ENCODE measurements at regions not wholly inside any gene's neighbourhood (a gene's known extent, or its start where the extent isn't known, plus 50 kb on each side); places are given as distances from the start of the nearest gene placed in this dataset.

DNA sequence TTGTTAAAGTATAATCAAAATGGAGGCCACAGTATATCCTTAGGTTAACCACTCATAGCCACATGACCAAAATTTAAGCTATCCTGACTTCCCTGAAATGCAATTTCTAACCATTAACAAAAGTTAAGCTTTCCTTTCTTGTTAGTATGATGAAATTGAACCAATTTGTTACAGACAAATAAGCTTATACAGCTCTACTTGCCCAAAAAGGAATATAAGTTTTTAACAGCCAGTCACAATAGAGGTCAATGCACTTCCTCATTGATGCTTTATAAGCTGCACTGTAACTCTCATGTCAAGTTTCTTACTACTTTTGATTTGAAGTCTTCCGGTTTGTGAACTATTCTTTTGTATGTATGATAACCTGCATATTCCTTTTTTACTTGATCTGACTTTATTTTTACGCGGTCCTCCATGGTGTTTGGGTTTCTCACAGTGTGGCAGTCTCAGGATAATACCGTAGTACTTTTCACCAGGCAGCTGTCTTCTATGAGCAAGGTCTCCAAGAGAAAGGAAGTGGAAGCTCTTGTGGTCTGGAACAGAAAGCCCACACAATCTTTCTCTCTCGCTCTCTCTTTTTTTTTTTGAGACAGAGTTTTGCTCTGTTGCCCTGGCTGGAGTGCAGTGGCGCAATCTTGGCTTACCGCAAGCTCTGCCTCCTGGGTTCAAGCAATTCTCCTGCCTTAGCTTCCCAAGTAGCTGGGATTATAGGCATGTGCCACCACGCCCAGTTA is 331.6 kb downstream of the SRGAP2C start:
- TF ChIP-seq TCF12 (IDR thresholded peaks at IDR 0.05; ENCODE audit: low read depth) (no peak), ZBTB7A (IDR thresholded peaks at IDR 0.05; ENCODE audit: low read depth) (no peak), YY1 (IDR thresholded peaks at IDR 0.05; ENCODE audit: low read depth) (no peak), CREB1 (IDR thresholded peaks at IDR 0.05; ENCODE audit: low read depth) (no peak), EP300 (IDR thresholded peaks at IDR 0.05; ENCODE audit: borderline replicate concordance) (no peak), RAD21 (IDR thresholded peaks at IDR 0.05; ENCODE audit: low read depth) (no peak), EGR1 (IDR thresholded peaks at IDR 0.05) (no peak), CEBPB (IDR thresholded peaks at IDR 0.05) (no peak)
- TF ChIP-seq, protein P1, sequence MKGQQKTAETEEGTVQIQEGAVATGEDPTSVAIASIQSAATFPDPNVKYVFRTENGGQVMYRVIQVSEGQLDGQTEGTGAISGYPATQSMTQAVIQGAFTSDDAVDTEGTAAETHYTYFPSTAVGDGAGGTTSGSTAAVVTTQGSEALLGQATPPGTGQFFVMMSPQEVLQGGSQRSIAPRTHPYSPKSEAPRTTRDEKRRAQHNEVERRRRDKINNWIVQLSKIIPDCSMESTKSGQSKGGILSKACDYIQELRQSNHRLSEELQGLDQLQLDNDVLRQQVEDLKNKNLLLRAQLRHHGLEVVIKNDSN (IDR thresholded peaks at IDR 0.05) = no peak
- TF ChIP-seq, protein P2, sequence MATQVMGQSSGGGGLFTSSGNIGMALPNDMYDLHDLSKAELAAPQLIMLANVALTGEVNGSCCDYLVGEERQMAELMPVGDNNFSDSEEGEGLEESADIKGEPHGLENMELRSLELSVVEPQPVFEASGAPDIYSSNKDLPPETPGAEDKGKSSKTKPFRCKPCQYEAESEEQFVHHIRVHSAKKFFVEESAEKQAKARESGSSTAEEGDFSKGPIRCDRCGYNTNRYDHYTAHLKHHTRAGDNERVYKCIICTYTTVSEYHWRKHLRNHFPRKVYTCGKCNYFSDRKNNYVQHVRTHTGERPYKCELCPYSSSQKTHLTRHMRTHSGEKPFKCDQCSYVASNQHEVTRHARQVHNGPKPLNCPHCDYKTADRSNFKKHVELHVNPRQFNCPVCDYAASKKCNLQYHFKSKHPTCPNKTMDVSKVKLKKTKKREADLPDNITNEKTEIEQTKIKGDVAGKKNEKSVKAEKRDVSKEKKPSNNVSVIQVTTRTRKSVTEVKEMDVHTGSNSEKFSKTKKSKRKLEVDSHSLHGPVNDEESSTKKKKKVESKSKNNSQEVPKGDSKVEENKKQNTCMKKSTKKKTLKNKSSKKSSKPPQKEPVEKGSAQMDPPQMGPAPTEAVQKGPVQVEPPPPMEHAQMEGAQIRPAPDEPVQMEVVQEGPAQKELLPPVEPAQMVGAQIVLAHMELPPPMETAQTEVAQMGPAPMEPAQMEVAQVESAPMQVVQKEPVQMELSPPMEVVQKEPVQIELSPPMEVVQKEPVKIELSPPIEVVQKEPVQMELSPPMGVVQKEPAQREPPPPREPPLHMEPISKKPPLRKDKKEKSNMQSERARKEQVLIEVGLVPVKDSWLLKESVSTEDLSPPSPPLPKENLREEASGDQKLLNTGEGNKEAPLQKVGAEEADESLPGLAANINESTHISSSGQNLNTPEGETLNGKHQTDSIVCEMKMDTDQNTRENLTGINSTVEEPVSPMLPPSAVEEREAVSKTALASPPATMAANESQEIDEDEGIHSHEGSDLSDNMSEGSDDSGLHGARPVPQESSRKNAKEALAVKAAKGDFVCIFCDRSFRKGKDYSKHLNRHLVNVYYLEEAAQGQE (IDR thresholded peaks at IDR 0.05; ENCODE audit: low read depth) = no peak

All from Ishikawa (cell line).